Anterior cingulate cortex (tissue), 58 donors: ENCODE measurements at regions not wholly inside any gene's neighbourhood (a gene's known extent, or its start where the extent isn't known, plus 50 kb on each side); places are given as distances from the start of the nearest gene placed in this dataset.

Experiments used
- DNase-seq, 58 donors: peaks; one replicate each; lab custom pipeline; 2025; lab: John Stamatoyannopoulos, UW

- DNase-seq: no peak
Measured at GRCh38 chr6:113629975-113630737, 227.0 kb upstream of the MARCKS start.

DNA sequence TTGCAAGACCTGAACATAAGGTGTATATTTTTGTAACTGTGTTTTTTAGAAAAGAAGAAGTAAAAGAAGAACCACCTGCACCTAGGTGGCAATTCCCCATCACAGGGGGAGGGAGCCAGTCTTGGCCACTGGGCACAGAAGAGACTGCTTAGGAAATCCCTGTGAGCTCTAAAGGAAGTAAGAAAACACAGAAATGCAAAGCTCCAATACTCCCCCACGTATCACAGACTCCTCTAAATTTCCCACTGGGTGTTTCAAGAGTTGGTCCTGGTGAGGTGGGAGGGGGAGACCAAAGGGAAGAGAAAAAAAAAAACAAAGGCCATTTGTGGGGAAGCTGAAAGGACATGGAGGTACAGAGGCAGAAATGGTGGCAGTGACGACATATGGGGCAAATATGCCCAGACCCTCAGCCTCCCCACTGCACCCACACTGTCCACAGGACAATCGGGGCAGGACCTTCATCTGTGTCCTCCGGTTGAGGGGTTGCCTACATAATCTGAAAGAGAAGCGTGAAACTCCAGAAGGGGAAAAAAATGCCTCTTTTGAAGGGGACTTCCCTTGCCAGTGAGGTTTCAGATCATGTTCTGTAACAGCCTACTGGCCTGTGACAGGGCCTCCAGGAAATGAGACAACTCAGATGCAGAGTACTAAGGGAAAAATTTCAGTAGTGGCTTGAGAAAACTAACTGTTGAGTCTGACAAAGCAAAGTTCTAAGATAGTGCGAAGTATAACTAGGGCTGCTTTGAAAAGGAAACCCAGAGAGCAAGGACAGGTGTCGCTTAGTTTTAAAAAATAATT is 226.2 kb upstream of the MARCKS start:
- DNase-seq: peak in 4 of 58 donors; percentile 11 to 21 (median 14)

DNA sequence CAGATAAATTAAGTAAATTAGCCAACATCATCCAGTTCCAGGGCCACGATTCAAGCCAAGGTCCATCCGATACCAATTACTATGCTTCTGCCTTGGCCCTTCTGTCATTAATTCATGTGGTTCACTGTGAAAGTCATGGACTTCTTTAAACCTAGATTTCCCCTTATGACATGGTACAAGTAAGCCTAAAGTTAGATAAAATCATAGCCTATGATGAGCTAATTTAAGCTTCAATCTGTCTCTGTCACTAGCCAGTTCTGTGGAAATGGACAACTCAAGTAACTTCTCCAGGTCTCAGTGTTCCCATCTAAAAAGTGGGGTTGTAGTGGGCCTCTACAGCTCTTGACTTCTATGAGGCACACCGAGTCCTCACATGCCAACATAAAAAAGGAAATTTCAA is 225.5 kb upstream of the MARCKS start:
- no peak for DNase-seq

GRCh38 chr6:113632220-113632864 is 224.8 kb upstream of the MARCKS start:
- no peak for DNase-seq

GRCh38 chr6:113633638-113634037 is 223.5 kb upstream of the MARCKS start:
- DNase-seq: no peak

GRCh38 chr6:113634352-113635163 is 222.6 kb upstream of the MARCKS start:
- DNase-seq: no peak

GRCh38 chr6:113635222-113635986 is 221.7 kb upstream of the MARCKS start:
- no peak for DNase-seq

GRCh38 chr6:113636357-113636824 is 220.8 kb upstream of the MARCKS start:
- DNase-seq: no peak

DNA sequence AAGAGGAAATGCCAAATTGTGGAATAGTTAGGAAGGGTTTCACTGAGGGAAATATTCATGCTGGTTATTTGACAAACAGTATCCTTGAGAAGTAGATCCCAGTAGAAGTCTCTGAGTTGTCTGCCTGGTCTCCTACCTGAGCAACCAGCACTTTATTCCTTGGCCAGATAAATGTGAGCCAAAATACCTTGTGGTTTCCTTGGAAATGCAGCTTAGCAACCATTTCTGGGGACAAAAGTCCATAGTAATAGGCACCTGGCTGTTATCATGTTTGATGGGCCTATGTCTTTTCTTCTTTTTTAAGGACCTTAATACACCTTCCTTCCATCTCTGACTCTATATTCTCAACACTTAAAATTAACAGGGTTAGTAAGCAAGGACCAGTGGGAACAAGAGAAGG is 217.1 kb upstream of the MARCKS start:
- no peak for DNase-seq

GRCh38 chr6:113642001-113642713 is 215.0 kb upstream of the MARCKS start:
- DNase-seq: no peak

GRCh38 chr6:113642714-113643406 is 214.3 kb upstream of the MARCKS start:
- no peak for DNase-seq

GRCh38 chr6:113643407-113643770 is 213.8 kb upstream of the MARCKS start:
- DNase-seq: no peak

- no peak for DNase-seq
Measured at GRCh38 chr6:113644861-113645575, 212.1 kb upstream of the MARCKS start.

GRCh38 chr6:113645576-113645970 is 211.6 kb upstream of the MARCKS start:
- DNase-seq: no peak

GRCh38 chr6:113645986-113646385 is 211.2 kb upstream of the MARCKS start:
- DNase-seq: no peak

GRCh38 chr6:113646701-113647100 is 210.4 kb upstream of the MARCKS start:
- DNase-seq: no peak

DNA sequence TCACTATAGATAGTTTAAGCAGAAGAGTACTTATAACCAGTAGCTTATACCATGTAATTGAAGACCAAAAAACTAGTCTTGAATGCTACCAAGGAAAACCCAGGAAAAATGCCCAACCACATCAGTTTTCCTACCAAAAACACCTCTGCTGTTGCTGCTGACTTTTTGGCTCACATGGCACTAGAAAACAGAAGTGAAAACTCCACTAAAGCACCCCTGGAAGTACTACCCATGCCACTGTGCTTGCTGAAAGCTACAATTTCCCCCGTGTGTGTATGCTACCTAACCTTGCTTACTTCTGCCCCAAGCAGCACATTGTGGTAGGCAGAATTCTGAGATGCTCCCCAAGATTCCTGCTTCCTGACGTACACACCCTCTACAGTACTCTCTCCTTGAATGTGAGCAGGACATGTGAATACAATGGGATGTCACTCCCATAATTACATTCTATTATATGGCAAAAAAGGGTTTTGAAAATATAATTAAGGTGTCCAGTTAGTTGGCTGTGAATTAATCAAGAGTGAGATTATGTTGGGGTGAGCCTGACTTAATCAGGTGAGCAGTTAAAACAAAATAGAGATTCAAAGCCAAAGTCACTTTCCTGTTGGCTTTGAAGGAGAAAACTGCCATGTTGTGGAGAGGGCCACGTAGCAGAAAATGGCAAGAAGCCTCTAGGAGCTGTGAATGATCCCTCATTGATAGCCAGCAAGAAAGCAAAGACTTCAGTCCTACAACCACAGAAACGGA is 209.8 kb upstream of the MARCKS start:
- DNase-seq: no peak
